ENCODE measurements at regions not wholly inside any gene's neighbourhood (a gene's known extent, or its start where the extent isn't known, plus 50 kb on each side); places are given as distances from the start of the nearest gene placed in this dataset.
"Not testable (repeated sequence)": the region's sequence is repeated elsewhere in the genome, so short reads cannot be mapped to it uniquely, and the experiment has no call there.

- DNase-seq (ENCODE audit: low spot score) (no peak), ATAC-seq (no peak)
- intact Hi-C loops (cut with DNase I), result no loop called here
Measured at GRCh38 chr6:69623357-69623756, 173.5 kb downstream of the LMBRD1 start.

GRCh38 chr6:69622924-69623323 is 173.9 kb downstream of the LMBRD1 start:
- ATAC-seq, result no peak
- intact Hi-C loops (cut with DNase I), result no loop called here

GRCh38 chr6:69622230-69622629 is 174.6 kb downstream of the LMBRD1 start:
- ATAC-seq (no peak), DNase-seq (ENCODE audit: low spot score) (no peak)
- intact Hi-C loops (cut with DNase I), result no loop called here

More at GRCh38 chr6:69622924-69623323, 173.9 kb downstream of the LMBRD1 start:
- DNase-seq (ENCODE audit: low spot score), result no peak

GRCh38 chr6:69617163-69617562 is 179.6 kb downstream of the LMBRD1 start:
- ATAC-seq, result no peak
- intact Hi-C loops (cut with DNase I), result no loop called here
- no peak for DNase-seq (ENCODE audit: low spot score)

- no peak for ATAC-seq
- no peak for DNase-seq (ENCODE audit: low spot score)
- intact Hi-C loops (cut with DNase I), result no loop called here
Measured at GRCh38 chr6:69609836-69610472, 186.9 kb downstream of the LMBRD1 start.

- intact Hi-C loops (cut with DNase I), result no loop called here
- ATAC-seq (no peak), DNase-seq (ENCODE audit: low spot score) (no peak)
Measured at GRCh38 chr6:69601132-69601531, 195.7 kb downstream of the LMBRD1 start.

GRCh38 chr6:69594405-69594804 is 202.4 kb downstream of the LMBRD1 start:
- DNase-seq (ENCODE audit: low spot score) (no peak), ATAC-seq (no peak)
- intact Hi-C loops (cut with DNase I), result no loop called here

GRCh38 chr6:69593706-69594105 is 203.1 kb downstream of the LMBRD1 start:
- no peak for DNase-seq (ENCODE audit: low spot score)
- ATAC-seq, result no peak
- intact Hi-C loops (cut with DNase I), result no loop called here

- no peak for ATAC-seq
- intact Hi-C loops (cut with DNase I), result no loop called here
- DNase-seq (ENCODE audit: low spot score), result no peak
Measured at GRCh38 chr6:69589626-69590025, 207.2 kb downstream of the LMBRD1 start.

GRCh38 chr6:69584913-69585729 is 211.7 kb downstream of the LMBRD1 start:
- intact Hi-C loops (cut with DNase I), result no loop called here
- DNase-seq (ENCODE audit: low spot score), result no peak
- no peak for ATAC-seq

GRCh38 chr6:69584536-69584912 is 212.3 kb downstream of the LMBRD1 start:
- intact Hi-C loops (cut with DNase I), result no loop called here
- DNase-seq (ENCODE audit: low spot score), result no peak
- no peak for ATAC-seq

GRCh38 chr6:69581581-69581980 is 215.2 kb downstream of the LMBRD1 start:
- no peak for ATAC-seq
- DNase-seq (ENCODE audit: low spot score), result no peak
- intact Hi-C loops (cut with DNase I), result no loop called here

- no peak for DNase-seq (ENCODE audit: low spot score)
- ATAC-seq, result no peak
- intact Hi-C loops (cut with DNase I), result no loop called here
Measured at GRCh38 chr6:69580706-69581105, 216.1 kb downstream of the LMBRD1 start.

GRCh38 chr6:69578361-69578890 is 218.4 kb downstream of the LMBRD1 start:
- DNase-seq (ENCODE audit: low spot score) (no peak), ATAC-seq (no peak)
- intact Hi-C loops (cut with DNase I), result no loop called here

GRCh38 chr6:69571234-69571633 is 225.6 kb downstream of the LMBRD1 start:
- ATAC-seq (no peak), DNase-seq (ENCODE audit: low spot score) (no peak)
- intact Hi-C loops (cut with DNase I), result no loop called here

- intact Hi-C loops (cut with DNase I), result no loop called here
- ATAC-seq (no peak), DNase-seq (ENCODE audit: low spot score) (no peak)
Measured at GRCh38 chr6:69570106-69570505, 226.7 kb downstream of the LMBRD1 start.

- DNase-seq (ENCODE audit: low spot score); ATAC-seq; intact Hi-C loops (cut with DNase I): not testable (repeated sequence)
Measured at GRCh38 chr6:69560597-69560996, 236.2 kb downstream of the LMBRD1 start.

GRCh38 chr6:69555088-69555638 is 241.6 kb downstream of the LMBRD1 start:
- DNase-seq (ENCODE audit: low spot score) (no peak), ATAC-seq (no peak)
- intact Hi-C loops (cut with DNase I), result no loop called here

GRCh38 chr6:69542494-69542893 is 254.3 kb downstream of the LMBRD1 start:
- DNase-seq (ENCODE audit: low spot score), result no peak
- ATAC-seq, result no peak
- intact Hi-C loops (cut with DNase I), result no loop called here

GRCh38 chr6:69527921-69528476 is 268.8 kb downstream of the LMBRD1 start:
- DNase-seq (ENCODE audit: low spot score), result no peak
- intact Hi-C loops (cut with DNase I), result no loop called here
- ATAC-seq, result no peak
